Karpas-422 (cell line): ENCODE measurements at regions not wholly inside any gene's neighbourhood (a gene's known extent, or its start where the extent isn't known, plus 50 kb on each side); places are given as distances from the start of the nearest gene placed in this dataset.

Source experiments
- DNase-seq: peaks from one replicate; pipeline ENCODE4 v3.0.0-alpha.2; 2015
- H2AFZ ChIP-seq: fragments of 200-600 bp; sonication (generic); 2 replicates; pipeline ENCODE4 v1.6.1; 2014; ENCODE audit warnings: antibody characterized with exemption, low read length, mixed read lengths
- H3K27ac ChIP-seq: fragments of 200-600 bp; sonication (generic); 2 replicates; pipeline ENCODE4 v1.5.1; 2014; ENCODE audit warnings: mild to moderate bottlenecking, low read length, moderate library complexity
- H3K27me3 ChIP-seq: fragments of 200-600 bp; sonication (generic); 2 replicates; pipeline ENCODE4 v1.6.1; 2014; ENCODE audit warnings: low read length, mixed read lengths
- H3K36me3 ChIP-seq: fragments of 200-600 bp; sonication (generic); 2 replicates; pipeline ENCODE4 v1.6.1; 2014; ENCODE audit warnings: low read length, mixed read lengths; ENCODE audit not compliant: insufficient read depth
- H3K4me1 ChIP-seq: fragments of 200-600 bp; sonication (generic); 2 replicates; pipeline ENCODE4 v1.6.1; 2014; ENCODE audit warnings: mild to moderate bottlenecking, low read length, mixed read lengths
- H3K4me2 ChIP-seq: fragments of 200-600 bp; sonication (generic); 2 replicates; pipeline ENCODE4 v1.6.1; 2014; ENCODE audit warnings: low read length, low read depth, mild to moderate bottlenecking; ENCODE audit not compliant: poor library complexity, severe bottlenecking
- H3K4me3 ChIP-seq: fragments of 200-600 bp; sonication (generic); 2 replicates; pipeline ENCODE4 v1.5.1; 2014; ENCODE audit warnings: mild to moderate bottlenecking, antibody characterized with exemption, low read length, mixed read lengths
- H3K79me2 ChIP-seq: fragments of 200-600 bp; sonication (generic); 2 replicates; pipeline ENCODE4 v1.6.1; 2014; ENCODE audit warnings: mild to moderate bottlenecking, low read length, mixed read lengths
- H3K9ac ChIP-seq: fragments of 200-600 bp; sonication (generic); 2 replicates; pipeline ENCODE4 v1.6.0; 2014; ENCODE audit warnings: low read length
- H3K9me2 ChIP-seq: fragments of 200-600 bp; sonication (generic), shearing (Covaris generic); replicated peaks from 2 replicates; pipeline ENCODE4 v1.6.0; 2014; ENCODE audit warnings: mild to moderate bottlenecking, low read length, moderate library complexity; ENCODE audit not compliant: insufficient read depth
- H3K9me3 ChIP-seq: fragments of 300-700, 200-600 bp; sonication (generic); 2 replicates; pipeline ENCODE4 v1.6.1; 2014; ENCODE audit warnings: low read length, mixed read lengths
- H4K20me1 ChIP-seq: fragments of 200-600 bp; sonication (generic); 2 replicates; pipeline ENCODE4 v1.6.1; 2014; ENCODE audit warnings: mild to moderate bottlenecking, antibody characterized with exemption, low read length, low read depth; ENCODE audit not compliant: insufficient read depth

DNA sequence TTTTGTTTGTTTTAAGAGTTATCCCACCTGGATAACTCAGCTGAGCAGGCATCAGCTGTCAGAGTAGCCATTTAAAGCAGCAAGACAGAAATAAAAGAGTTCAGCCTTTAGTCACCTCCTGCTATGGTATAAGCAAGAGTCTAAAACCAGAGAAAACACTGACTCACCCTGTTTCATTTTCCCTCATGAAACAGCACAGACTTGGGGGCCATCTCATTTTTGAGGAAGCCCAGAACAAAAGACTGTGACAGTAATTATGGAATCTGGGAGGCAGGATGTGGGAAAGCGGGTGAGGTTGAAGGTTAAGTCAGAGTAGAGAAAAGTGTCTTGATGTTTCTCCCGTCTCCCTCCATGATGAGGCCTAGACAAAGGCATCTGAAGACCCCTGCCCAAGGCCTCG, 90.2 kb upstream of the FAM174A start:
- Histone ChIP-seq H3K4me2 (no peak overlapping the region), H3K4me3 (no peak overlapping the region), H3K4me1 (no peaks in the 10 kb centered on the region), H3K36me3 (no peaks in the 10 kb centered on the region), H3K27ac (no peak overlapping the region), H2AFZ (no peak overlapping the region), H3K9me2 (no peaks in the 10 kb centered on the region), H3K79me2 (no peaks in the 10 kb centered on the region), H3K9me3 (no peaks in the 10 kb centered on the region), H4K20me1 (no peaks in the 10 kb centered on the region), H3K9ac (no peak overlapping the region), H3K27me3 (no peaks in the 10 kb centered on the region)
- no peak for DNase-seq

DNA sequence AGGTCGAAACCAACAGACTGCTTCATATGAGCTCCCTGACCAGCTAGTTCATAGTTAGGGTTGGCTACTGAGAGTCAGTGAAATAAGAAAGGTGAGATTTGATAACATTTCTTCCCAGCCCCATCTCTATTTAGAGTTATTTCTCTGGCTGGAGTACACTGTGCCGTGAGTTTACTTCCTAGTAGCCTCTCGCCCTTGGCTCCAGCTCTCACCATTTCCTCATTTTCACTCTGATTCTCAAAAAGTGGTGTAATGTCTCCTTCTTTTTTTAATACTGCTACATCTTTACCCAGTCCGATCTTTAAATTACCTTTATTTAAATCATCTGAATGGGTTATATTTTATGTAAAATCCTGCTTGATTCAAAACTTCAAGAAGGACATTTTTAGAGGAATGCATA, 100.4 kb upstream of the FAM174A start:
- no peak overlapping the region for H2AFZ ChIP-seq

DNA sequence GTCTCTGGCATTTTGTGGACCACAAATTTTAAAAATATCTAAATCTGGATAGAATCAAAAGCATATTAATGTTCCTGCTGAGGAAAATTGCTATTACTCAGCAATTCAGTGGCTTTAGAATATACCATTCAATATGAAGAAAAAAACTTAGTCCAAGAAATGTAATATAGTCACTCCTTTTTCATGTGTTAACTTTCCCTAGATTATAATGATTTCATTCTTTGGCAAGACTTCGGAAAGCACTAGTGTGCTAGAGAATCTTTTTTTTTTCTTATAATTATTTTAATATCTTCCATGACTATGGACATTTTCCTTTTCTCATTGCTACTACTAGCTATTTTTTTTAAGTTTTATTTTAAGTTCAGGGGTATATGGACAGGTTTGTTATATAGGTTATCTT, 102.4 kb upstream of the FAM174A start:
- Histone ChIP-seq H3K9ac (no peak overlapping the region), H3K4me2 (no peak overlapping the region), H3K9me3 (no peaks in the 10 kb centered on the region), H3K27me3 (no peaks in the 10 kb centered on the region), H3K79me2 (no peaks in the 10 kb centered on the region), H3K4me1 (no peaks in the 10 kb centered on the region), H3K4me3 (no peak overlapping the region), H3K9me2 (no peaks in the 10 kb centered on the region), H4K20me1 (no peaks in the 10 kb centered on the region), H3K36me3 (no peaks in the 10 kb centered on the region), H3K27ac (no peak overlapping the region), H2AFZ (no peak overlapping the region)
- no peak for DNase-seq

More for the DNA sequence above, 100.4 kb upstream of the FAM174A start:
- DNase-seq = no peak
- Histone ChIP-seq H3K79me2 (no peaks in the 10 kb centered on the region), H3K4me2 (no peak overlapping the region), H3K4me3 (no peak overlapping the region), H3K27ac (no peak overlapping the region), H4K20me1 (no peaks in the 10 kb centered on the region), H3K9me2 (no peaks in the 10 kb centered on the region), H3K27me3 (no peaks in the 10 kb centered on the region), H3K9me3 (no peaks in the 10 kb centered on the region), H3K9ac (no peak overlapping the region), H3K4me1 (no peaks in the 10 kb centered on the region), H3K36me3 (no peaks in the 10 kb centered on the region)

- H3K9ac ChIP-seq = no peak overlapping the region
- no peak overlapping the region for H3K4me2 ChIP-seq
- H3K36me3 ChIP-seq = no peaks in the 10 kb centered on the region
- H2AFZ ChIP-seq = no peak overlapping the region
- DNase-seq = peak; percentile 79
- H3K27ac ChIP-seq = no peak overlapping the region
- no peak overlapping the region for H3K4me3 ChIP-seq
- H3K9me3 ChIP-seq = no peaks in the 10 kb centered on the region
- H3K79me2 ChIP-seq = no peaks in the 10 kb centered on the region
- H3K9me2 ChIP-seq = no peaks in the 10 kb centered on the region
- no peaks in the 10 kb centered on the region for H3K4me1 ChIP-seq
- no peaks in the 10 kb centered on the region for H3K27me3 ChIP-seq
- no peaks in the 10 kb centered on the region for H4K20me1 ChIP-seq
These were observed 104.6 kb upstream of the FAM174A start for GRCh38 chr5:100430268-100431195.

DNA sequence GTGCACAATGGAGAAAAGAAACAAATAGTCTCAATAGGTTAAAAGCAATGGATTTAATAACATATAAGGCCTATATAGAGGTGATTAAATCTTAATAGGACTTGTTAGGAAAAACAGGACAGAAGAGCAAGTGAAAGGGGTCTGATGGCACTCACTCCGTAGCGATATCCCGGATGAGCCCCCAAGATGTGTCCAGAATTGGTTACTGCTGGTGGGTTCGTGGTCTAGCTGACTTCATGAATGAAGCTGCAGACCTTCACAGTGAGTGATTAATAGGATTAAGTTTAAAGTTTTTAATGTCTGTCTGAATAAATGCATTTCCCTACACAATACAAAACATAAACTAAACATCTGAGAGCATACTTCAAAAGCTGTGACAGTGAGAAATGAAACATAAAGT, 110.4 kb upstream of the FAM174A start:
- no peaks in the 10 kb centered on the region for H3K4me1 ChIP-seq
- H3K27ac ChIP-seq = no peak overlapping the region
- no peaks in the 10 kb centered on the region for H3K36me3 ChIP-seq
- H3K79me2 ChIP-seq = no peaks in the 10 kb centered on the region
- no peak overlapping the region for H3K4me2 ChIP-seq
- no peak overlapping the region for H2AFZ ChIP-seq
- H3K27me3 ChIP-seq = no peaks in the 10 kb centered on the region
- no peaks in the 10 kb centered on the region for H3K9me3 ChIP-seq
- no peak for DNase-seq
- H3K9me2 ChIP-seq = no peaks in the 10 kb centered on the region
- no peak overlapping the region for H3K4me3 ChIP-seq
- H3K9ac ChIP-seq = no peak overlapping the region
- no peaks in the 10 kb centered on the region for H4K20me1 ChIP-seq

DNA sequence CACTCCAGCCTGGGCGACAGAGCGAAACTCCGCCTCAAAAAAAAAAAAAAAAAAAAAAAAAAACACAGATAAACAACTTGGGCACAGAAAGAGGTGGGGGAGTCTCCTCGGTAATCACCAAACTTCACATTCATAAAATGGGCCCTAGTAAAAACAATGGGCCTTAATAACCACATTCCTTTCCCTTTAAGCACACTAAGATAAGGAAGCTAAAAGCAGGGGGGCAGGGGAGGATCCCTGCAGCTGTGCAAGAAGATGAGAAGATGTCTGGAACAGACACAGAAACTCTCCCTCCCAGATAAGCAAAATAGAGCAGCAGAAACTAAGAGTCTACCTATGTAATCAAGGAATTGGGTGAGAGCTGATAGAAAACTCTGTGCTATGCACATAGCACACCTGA, 111.2 kb upstream of the FAM174A start:
- Histone ChIP-seq H3K9ac (no peak overlapping the region), H3K4me2 (no peak overlapping the region), H3K79me2 (no peaks in the 10 kb centered on the region), H3K4me1 (no peaks in the 10 kb centered on the region), H2AFZ (no peak overlapping the region), H3K9me3 (no peaks in the 10 kb centered on the region), H3K27ac (no peak overlapping the region), H4K20me1 (no peaks in the 10 kb centered on the region), H3K27me3 (no peaks in the 10 kb centered on the region), H3K4me3 (no peak overlapping the region), H3K36me3 (no peaks in the 10 kb centered on the region), H3K9me2 (no peaks in the 10 kb centered on the region)
- no peak for DNase-seq

DNA sequence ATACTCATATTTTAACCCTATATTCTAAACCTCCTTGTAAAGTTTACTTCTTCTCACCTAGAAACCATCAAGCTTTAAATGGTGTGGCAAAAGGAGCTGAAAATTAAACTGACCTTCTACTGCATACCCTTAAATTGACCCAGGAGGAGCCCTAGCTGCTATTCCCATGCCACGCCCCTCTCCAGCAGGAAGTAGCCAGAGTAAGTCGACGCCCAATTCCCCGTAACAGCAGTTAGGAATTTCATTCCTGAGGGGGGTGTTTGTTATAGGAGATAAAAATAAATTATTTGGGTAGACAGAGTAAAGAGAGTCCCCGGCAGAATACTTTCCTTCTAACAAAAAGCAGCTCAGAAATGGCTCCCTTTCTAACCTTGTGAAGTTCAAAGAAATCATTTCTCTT, 111.8 kb upstream of the FAM174A start:
- Histone ChIP-seq H4K20me1 (no peaks in the 10 kb centered on the region), H3K36me3 (no peaks in the 10 kb centered on the region), H3K9me3 (no peaks in the 10 kb centered on the region), H3K4me3 (no peak overlapping the region), H3K27ac (no peak overlapping the region), H3K27me3 (no peaks in the 10 kb centered on the region), H3K4me1 (no peaks in the 10 kb centered on the region), H3K9ac (no peak overlapping the region), H3K79me2 (no peaks in the 10 kb centered on the region), H2AFZ (no peak overlapping the region), H3K4me2 (no peak overlapping the region), H3K9me2 (no peaks in the 10 kb centered on the region)
- no peak for DNase-seq

DNA sequence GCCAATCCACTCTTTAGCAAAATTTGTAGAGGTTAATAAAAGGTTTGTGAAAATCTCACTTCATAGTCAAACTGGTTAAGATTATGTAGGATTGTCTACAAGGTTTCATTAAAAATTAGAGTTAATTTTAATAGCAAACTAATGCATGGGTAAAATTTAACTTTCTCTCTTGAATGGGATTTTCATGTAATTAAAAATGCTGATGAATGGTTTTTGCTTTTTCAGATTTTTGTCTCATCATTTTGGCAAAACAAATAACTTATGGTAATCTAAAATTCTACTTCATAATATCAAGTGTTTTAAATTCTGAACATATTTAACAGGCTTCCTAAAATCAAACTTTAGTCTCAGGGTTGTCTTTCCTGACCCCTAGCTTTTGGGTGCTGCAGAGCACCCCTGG, 113.8 kb upstream of the FAM174A start:
- Histone ChIP-seq H2AFZ (no peak overlapping the region), H3K36me3 (no peaks in the 10 kb centered on the region), H3K27me3 (no peaks in the 10 kb centered on the region), H3K4me1 (no peaks in the 10 kb centered on the region), H3K79me2 (no peaks in the 10 kb centered on the region), H3K9me3 (no peaks in the 10 kb centered on the region), H3K9ac (no peak overlapping the region), H3K9me2 (no peaks in the 10 kb centered on the region), H3K4me2 (no peak overlapping the region), H3K27ac (no peak overlapping the region), H4K20me1 (no peaks in the 10 kb centered on the region), H3K4me3 (no peak overlapping the region)
- no peak for DNase-seq
